ENCODE measurements at regions not wholly inside any gene's neighbourhood (a gene's known extent, or its start where the extent isn't known, plus 50 kb on each side); places are given as distances from the start of the nearest gene placed in this dataset.

GRCh38 chr1:17933971-17934370, 173.6 kb upstream of the IGSF21 start:
- DNase-seq = no peak

GRCh38 chr1:17935230-17935629, 172.4 kb upstream of the IGSF21 start:
- DNase-seq = no peak

- DNase-seq = no peak
These were observed 166.0 kb upstream of the IGSF21 start for GRCh38 chr1:17941431-17942189.

- no peak for DNase-seq
These were observed 164.1 kb upstream of the IGSF21 start for GRCh38 chr1:17943506-17943905.

GRCh38 chr1:17944646-17945045, 163.0 kb upstream of the IGSF21 start:
- DNase-seq = no peak

GRCh38 chr1:17946434-17946833, 161.2 kb upstream of the IGSF21 start:
- no peak for DNase-seq

DNA sequence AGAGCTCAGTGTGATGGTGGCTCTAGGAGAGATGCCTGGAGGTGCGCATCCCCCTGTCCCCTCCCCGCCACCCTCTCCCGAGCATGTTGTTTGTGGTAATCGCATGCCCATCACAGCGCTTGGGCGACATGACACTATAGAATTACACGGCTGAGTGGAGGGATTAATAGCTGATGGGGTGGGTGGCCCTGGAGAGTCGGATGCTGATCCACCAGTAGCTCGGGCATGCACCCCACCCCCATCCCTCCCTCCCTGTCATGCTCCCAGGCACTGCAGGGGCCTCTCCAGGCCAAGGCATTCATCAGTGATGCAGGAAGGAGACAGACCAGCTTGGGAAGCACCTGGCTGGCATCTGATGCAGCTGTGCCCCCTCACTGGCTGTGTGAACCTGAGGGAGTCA, 159.0 kb upstream of the IGSF21 start:
- DNase-seq = no peak

GRCh38 chr1:17949511-17949910, 158.1 kb upstream of the IGSF21 start:
- DNase-seq = no peak

- DNase-seq = no peak
These were observed 156.9 kb upstream of the IGSF21 start for GRCh38 chr1:17950728-17951127.

DNA sequence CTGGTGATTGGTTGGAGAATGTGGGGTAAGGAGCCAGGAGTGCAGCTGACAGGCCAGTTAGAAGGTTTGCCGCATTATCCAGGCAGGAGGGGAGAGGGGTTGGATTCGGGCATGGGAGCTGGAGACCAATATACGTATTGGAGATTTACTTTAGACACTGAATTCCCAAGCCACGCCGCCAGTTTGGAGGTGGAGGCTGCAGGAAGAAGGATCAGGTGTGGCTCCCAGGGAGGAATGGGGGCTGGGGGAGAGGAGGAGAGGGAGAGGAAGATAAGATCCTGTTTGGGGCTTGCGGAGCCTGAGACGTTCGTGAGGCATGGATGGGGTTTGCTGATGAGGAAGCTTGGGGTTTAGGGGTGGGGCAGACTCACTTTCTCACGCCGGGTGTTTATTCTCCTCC, 155.1 kb upstream of the IGSF21 start:
- DNase-seq = no peak

DNA sequence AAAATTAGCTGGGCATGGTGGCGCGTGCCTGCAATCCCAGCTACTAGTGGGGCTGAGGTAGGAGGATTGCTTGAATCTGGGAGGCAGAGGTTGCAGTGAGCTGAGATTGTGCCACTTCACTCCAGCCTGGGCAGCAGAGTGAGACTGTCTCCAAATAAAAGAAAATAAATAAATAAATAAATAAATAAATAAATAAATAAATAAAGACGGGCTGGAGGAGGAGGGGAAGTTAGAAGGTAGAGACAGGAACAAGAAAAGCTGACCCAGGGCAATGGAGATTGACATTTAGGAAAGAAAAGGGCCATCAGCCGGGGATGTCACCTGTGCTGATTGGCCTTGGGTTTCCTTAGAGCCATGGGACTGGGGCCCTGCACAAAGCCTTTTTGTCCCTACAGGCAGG, 153.7 kb upstream of the IGSF21 start:
- DNase-seq = no peak

DNA sequence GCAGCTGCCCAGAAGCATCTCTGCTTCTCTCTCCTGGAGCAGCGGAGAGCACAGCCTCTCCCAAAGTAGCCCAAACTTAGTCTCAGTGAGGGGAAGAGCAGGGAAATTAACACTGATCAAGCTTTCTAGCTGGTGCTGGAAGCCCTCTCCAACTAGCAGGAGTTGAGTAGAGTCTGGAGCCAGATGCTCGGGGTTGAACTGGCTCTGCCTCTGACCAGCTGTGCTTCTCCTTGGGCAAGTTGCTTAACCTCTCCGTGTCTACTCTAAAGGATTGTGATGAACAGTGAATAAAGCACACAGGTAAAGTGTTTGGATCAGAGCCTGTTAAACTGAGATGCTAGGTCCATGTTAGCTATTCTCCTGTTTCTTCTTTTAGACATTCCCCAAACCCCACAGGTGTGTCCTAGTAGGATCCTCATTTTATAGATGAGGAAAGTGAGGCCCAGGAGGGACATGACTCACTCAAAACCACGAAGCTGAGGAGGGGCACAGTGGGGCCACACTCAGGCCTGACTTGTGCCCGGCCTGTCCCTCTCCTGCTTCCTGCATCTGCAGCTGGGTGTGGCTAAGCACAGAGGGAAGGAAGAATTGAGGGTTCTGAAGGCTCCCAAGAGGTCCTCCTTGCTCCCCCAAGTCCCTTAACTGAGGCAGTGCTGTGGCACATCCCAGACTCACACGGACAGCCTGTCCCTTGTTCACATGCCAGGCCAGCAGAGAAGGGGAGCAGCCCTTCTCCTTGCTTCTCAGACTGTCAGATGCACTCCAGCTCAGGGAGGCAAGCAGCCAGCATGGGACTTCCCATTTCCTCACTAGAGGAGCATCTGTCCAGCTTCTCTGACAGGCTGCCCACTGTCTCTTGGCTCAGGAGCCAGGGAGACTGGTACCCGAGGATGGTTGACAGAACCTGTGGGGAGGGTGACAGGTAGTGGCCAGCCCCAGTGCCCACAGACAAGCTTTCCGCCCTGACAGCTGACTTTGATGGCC, 152.0 kb upstream of the IGSF21 start:
- no peak for DNase-seq

GRCh38 chr1:17957588-17958267, 149.9 kb upstream of the IGSF21 start:
- no peak for DNase-seq

DNA sequence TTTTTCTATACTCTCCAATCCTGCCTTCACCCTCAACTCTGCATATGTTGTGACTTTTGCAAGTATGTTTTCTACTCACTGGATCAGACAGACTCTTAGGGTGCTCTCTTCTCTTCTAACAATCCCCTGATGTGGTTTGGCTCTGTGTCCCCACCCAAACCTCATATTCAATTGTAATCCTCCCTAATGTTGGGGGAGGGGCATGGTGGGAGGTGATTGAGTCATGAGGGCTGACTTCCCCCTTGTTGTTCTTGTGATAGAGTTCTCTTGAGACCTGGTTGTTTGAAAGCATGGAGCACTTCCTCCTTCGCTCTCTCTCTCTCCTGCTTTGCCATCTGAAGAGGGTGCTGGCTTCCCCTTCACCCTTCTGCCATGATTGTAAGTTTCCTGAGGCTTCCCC, 148.9 kb upstream of the IGSF21 start:
- DNase-seq = no peak

- DNase-seq = no peak
These were observed 144.1 kb upstream of the IGSF21 start for GRCh38 chr1:17963513-17963912.

- no peak for DNase-seq
These were observed 142.0 kb upstream of the IGSF21 start for GRCh38 chr1:17965515-17966100.

DNA sequence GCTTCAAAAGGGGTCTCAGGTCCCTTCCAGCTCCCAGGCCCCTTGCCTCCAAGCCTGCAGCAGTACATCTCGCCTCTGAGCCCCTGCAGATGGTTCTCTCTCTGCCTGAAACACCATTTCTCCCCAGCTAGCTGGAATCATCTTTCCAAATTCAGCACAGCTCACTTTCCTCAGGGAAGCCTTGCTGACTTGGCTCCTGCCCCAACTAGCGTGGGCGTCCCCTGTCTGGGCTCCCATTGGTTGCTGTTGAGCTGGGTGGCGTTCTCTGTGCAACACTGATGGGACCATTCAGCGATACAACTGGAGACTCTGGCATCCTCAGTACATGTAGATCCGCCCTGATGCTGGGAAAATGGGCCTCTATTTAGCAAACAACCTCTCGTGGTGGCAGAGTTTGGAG, 141.3 kb upstream of the IGSF21 start:
- no peak for DNase-seq

- no peak for DNase-seq
These were observed 139.9 kb upstream of the IGSF21 start for GRCh38 chr1:17967623-17968255.

GRCh38 chr1:17970757-17971156, 136.8 kb upstream of the IGSF21 start:
- DNase-seq = no peak

DNA sequence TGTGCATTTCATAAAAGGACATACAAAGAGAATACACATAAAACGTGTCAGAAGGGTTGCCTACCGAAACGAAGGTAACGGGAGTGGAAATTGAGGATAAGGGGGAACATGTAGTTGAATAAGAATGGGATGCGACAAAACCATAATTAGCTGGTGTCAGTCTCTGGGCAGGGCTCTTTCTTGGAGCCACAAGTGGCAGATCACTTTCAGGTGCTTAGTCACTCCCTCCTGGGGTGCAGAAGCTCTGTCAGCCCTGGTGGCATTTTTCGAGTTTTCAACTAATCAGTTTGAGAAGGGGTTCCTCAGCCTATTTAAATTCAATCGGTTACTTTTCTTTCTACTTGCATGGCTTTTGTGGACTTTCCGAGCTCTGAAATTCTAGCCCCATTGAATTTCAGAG, 133.9 kb upstream of the IGSF21 start:
- no peak for DNase-seq

DNA sequence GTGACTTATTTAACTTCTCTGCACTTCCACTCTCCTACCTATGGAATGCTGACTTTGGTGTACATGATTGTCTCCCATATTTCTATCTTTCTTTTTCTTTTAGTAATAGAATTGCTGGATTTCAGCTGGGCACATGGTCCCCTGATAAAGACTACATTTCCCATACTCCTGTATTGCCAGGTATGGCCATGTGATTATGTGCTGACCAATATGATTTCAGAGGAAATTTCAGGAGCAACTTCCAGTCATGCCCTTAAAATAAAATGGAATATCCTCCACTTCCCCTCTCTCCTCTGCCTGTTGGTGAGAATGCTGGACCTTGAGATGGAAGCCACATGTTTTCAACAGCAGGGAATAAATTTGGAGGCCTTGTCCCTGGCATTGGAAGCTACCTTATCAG, 130.7 kb upstream of the IGSF21 start:
- DNase-seq = no peak

DNA sequence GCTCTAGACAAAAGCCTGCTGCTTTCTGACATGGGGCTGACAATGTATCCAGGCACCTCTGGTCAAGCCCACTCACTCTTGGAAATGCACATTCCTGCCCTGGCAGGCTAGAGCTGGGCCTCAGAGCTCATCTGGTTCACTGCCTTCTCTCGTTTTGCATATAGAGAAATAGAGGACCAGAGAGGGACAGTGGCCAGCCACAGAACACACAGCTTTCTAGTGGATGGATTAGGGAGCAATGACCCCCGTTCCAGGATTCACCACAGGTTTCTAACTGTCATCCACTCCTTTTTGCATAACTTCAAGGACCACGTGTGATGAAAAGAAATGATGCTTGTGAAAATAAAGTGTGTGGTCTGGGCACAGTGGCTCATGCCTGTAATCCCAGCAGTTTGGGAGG, 129.6 kb upstream of the IGSF21 start:
- DNase-seq = no peak

GRCh38 chr1:17979815-17980214, 127.8 kb upstream of the IGSF21 start:
- no peak for DNase-seq
